Liver (tissue), 8 donors: ENCODE measurements at regions not wholly inside any gene's neighbourhood (a gene's known extent, or its start where the extent isn't known, plus 50 kb on each side); places are given as distances from the start of the nearest gene placed in this dataset.

Experiments
- DNase-seq: peaks from one replicate; pipeline ENCODE4 v3.0.0-alpha.2; 2017; ENCODE audit warnings: low spot score
- H3K27ac ChIP-seq, 2 donors: one replicate each; pipeline ENCODE4 v1.7.0; 2013; ENCODE audit warnings: inconsistent platforms in 2 of 2, low read length in 2 of 2, control low read depth in 1 of 2, low read depth in 1 of 2, mild to moderate bottlenecking in 1 of 2
- H3K27me3 ChIP-seq, 4 donors: one replicate each; pipeline versions ENCODE4 v1.6.1 to v1.7.0; 2013; ENCODE audit warnings: low read length in 3 of 4, inconsistent platforms in 1 of 4, mild to moderate bottlenecking in 1 of 4, moderate library complexity in 1 of 4; ENCODE audit not compliant: control insufficient read depth in 4 of 4, insufficient read depth in 4 of 4
- H3K36me3 ChIP-seq, 4 donors: one replicate each; pipeline versions ENCODE4 v1.6.1 to v1.7.0; 2013; ENCODE audit warnings: low read length in 3 of 4, mild to moderate bottlenecking in 3 of 4, low read depth in 1 of 4, moderate library complexity in 1 of 4; ENCODE audit not compliant: control insufficient read depth in 4 of 4, insufficient read depth in 3 of 4
- H3K4me1 ChIP-seq, 4 donors: one replicate each; pipeline versions ENCODE4 v1.6.1 to v1.7.0; 2013; ENCODE audit warnings: low read length in 3 of 4, mild to moderate bottlenecking in 3 of 4, moderate library complexity in 1 of 4; ENCODE audit not compliant: control insufficient read depth in 4 of 4, insufficient read depth in 4 of 4
- H3K4me3 ChIP-seq, 3 donors: one replicate each; pipeline versions ENCODE4 v1.6.1 to v1.7.0; 2013; ENCODE audit warnings: low read length in 3 of 3, control low read depth in 1 of 3, low read depth in 1 of 3, mild to moderate bottlenecking in 1 of 3
- H3K9ac ChIP-seq, 2 donors: one replicate each; pipeline ENCODE4 v1.7.0; 2013; ENCODE audit warnings: low read length in 2 of 2, mild to moderate bottlenecking in 2 of 2, moderate library complexity in 2 of 2, control low read depth in 1 of 2, low read depth in 1 of 2
- H3K9me3 ChIP-seq, 4 donors: one replicate each; pipeline versions ENCODE4 v1.6.1 to v1.7.0; 2013; ENCODE audit warnings: low read length in 3 of 4; ENCODE audit not compliant: control insufficient read depth in 4 of 4
- ATF3 ChIP-seq: IDR thresholded peaks from 2 replicates; pipeline ENCODE4 v1.6.1; 2016; ENCODE audit warnings: antibody characterized with exemption
- EGR1 ChIP-seq, 2 donors: IDR thresholded peaks; 2 replicates each; pipeline ENCODE4 v1.6.1; 2016 to 2018; ENCODE audit warnings: antibody characterized with exemption in 2 of 2, low read depth in 2 of 2
- FOXA1 ChIP-seq: IDR thresholded peaks from 2 replicates; pipeline ENCODE4 v1.6.1; 2016; ENCODE audit warnings: antibody characterized with exemption
- GABPA ChIP-seq, 2 donors: IDR thresholded peaks in 1 of 2; conservative IDR thresholded peaks in 1 of 2; 2 replicates each; pipeline ENCODE4 v1.6.1; 2016; ENCODE audit warnings: antibody characterized with exemption in 2 of 2, mild to moderate bottlenecking in 1 of 2, moderate library complexity in 1 of 2
- MAX ChIP-seq: IDR thresholded peaks from 2 replicates; pipeline ENCODE4 v1.6.1; 2016; ENCODE audit warnings: antibody characterized with exemption
- NR2F2 ChIP-seq: IDR thresholded peaks from 2 replicates; pipeline ENCODE4 v1.6.1; 2016; ENCODE audit warnings: antibody characterized with exemption
- RAD21 ChIP-seq, 2 donors: IDR thresholded peaks; 2 replicates each; pipeline ENCODE4 v1.6.1; 2016; ENCODE audit warnings: antibody characterized with exemption in 2 of 2, mild to moderate bottlenecking in 2 of 2
- RXRA ChIP-seq, 2 donors: IDR thresholded peaks; 2 replicates each; pipeline ENCODE4 v1.6.1; 2017 to 2018; ENCODE audit warnings: antibody characterized with exemption in 2 of 2, mild to moderate bottlenecking in 1 of 2
- SP1 ChIP-seq: IDR thresholded peaks from 2 replicates; pipeline ENCODE4 v1.6.1; 2018; ENCODE audit warnings: antibody characterized with exemption, mild to moderate bottlenecking
- TAF1 ChIP-seq: conservative IDR thresholded peaks from 2 replicates; pipeline ENCODE4 v1.6.1; 2016; ENCODE audit warnings: antibody characterized with exemption, mild to moderate bottlenecking
- YY1 ChIP-seq: IDR thresholded peaks from 2 replicates; pipeline ENCODE4 v1.6.1; 2016; ENCODE audit warnings: antibody characterized with exemption, mild to moderate bottlenecking
- ZBTB33 ChIP-seq: IDR thresholded peaks from 2 replicates; pipeline ENCODE4 v1.6.1; 2016; ENCODE audit warnings: antibody characterized with exemption
- WGBS: extraction: QIAGEN DNeasy Blood & Tissue Kit; methylation state at CpG from one replicate; pipeline ENCODE4 v1.1.7; 2013; 5-methylcytosine and 5-hydroxymethylcytosine counted together
- TF ChIP-seq, protein P1 (sequence below): fragments of 150-350 bp; IDR thresholded peaks from 2 replicates; pipeline ENCODE4 v1.5.1; 2017; ENCODE audit warnings: improper control_type of control experiment, low read depth, low read length; ENCODE audit not compliant: missing input control
- donor health status: healthy.
- donor health status: healthy.
- donor health status: healthy.
- donor health status: healthy.
- donor health status: healthy.

GRCh38 chr16:75922250-75922649, 196.0 kb upstream of the CPHXL start:
- TF ChIP-seq SP1 = no peak
- TF ChIP-seq RAD21 (IDR thresholded peaks at IDR 0.05) = no peak
- no peak for TF ChIP-seq ZBTB33
- TF ChIP-seq EGR1 (IDR thresholded peaks at IDR 0.05; ENCODE audit: low read depth in 2 of 2) = no peak
- no peak for TF ChIP-seq GABPA (IDR thresholded peaks at IDR 0.05 in 1 of 2, conservative IDR thresholded peaks at IDR 0.05 in 1 of 2)
- 62% methylated on average over 3 of the region's 3 CpGs for WGBS
- no peaks in the 10 kb centered on the region for H3K4me1 ChIP-seq
- H3K9ac ChIP-seq = no peak overlapping the region
- H3K9me3 ChIP-seq = no peaks in the 10 kb centered on the region
- DNase-seq = no peak
- no peaks in the 10 kb centered on the region for H3K36me3 ChIP-seq
- no peak overlapping the region for H3K4me3 ChIP-seq
- H3K27ac ChIP-seq = no peak overlapping the region
- no peaks in the 10 kb centered on the region for H3K27me3 ChIP-seq

- WGBS = 75% methylated on average over 3 of the region's 3 CpGs
- Histone ChIP-seq H3K9me3 (peaks cover 0 to 2% (median 0%) of the 10 kb centered on the region in 4 donors), H3K36me3 (no peaks in the 10 kb centered on the region), H3K27ac (no peak overlapping the region), H3K27me3 (no peaks in the 10 kb centered on the region), H3K9ac (no peak overlapping the region), H3K4me1 (no peaks in the 10 kb centered on the region), H3K4me3 (no peak overlapping the region)
- DNase-seq = no peak
- TF ChIP-seq ZBTB33 = no peak
- TF ChIP-seq NR2F2 = no peak
- TF ChIP-seq TAF1 = no peak
- no peak for TF ChIP-seq YY1
- TF ChIP-seq RXRA (IDR thresholded peaks at IDR 0.05) = no peak
- no peak for TF ChIP-seq MAX
- no peak for TF ChIP-seq ATF3
- TF ChIP-seq SP1 = no peak
- no peak for TF ChIP-seq FOXA1
- TF ChIP-seq, protein P1, sequence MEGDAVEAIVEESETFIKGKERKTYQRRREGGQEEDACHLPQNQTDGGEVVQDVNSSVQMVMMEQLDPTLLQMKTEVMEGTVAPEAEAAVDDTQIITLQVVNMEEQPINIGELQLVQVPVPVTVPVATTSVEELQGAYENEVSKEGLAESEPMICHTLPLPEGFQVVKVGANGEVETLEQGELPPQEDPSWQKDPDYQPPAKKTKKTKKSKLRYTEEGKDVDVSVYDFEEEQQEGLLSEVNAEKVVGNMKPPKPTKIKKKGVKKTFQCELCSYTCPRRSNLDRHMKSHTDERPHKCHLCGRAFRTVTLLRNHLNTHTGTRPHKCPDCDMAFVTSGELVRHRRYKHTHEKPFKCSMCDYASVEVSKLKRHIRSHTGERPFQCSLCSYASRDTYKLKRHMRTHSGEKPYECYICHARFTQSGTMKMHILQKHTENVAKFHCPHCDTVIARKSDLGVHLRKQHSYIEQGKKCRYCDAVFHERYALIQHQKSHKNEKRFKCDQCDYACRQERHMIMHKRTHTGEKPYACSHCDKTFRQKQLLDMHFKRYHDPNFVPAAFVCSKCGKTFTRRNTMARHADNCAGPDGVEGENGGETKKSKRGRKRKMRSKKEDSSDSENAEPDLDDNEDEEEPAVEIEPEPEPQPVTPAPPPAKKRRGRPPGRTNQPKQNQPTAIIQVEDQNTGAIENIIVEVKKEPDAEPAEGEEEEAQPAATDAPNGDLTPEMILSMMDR = no peak
These were observed 198.1 kb upstream of the CPHXL start for GRCh38 chr16:75924397-75924796.
